Fibroblast of villous mesenchyme (primary cell): ENCODE measurements at regions not wholly inside any gene's neighbourhood (a gene's known extent, or its start where the extent isn't known, plus 50 kb on each side); places are given as distances from the start of the nearest gene placed in this dataset.
"Not testable (repeated sequence)": the region's sequence is repeated elsewhere in the genome, so short reads cannot be mapped to it uniquely, and the experiment has no call there.

Experiments
- DNase-seq: peaks from one replicate; pipeline ENCODE4 v3.0.0-alpha.2; 2010; ENCODE audit warnings: low read depth
- H3K4me3 ChIP-seq: 2 replicates; pipeline ENCODE4 v1.5.1; 2011; ENCODE audit warnings: low read depth, mild to moderate bottlenecking, low read length
- CTCF ChIP-seq: IDR thresholded peaks from 2 replicates; pipeline ENCODE4 v1.5.1; 2012; ENCODE audit warnings: low read depth, mild to moderate bottlenecking, low read length; ENCODE audit not compliant: insufficient read depth

GRCh38 chr1:29925058-29925457 is 688.7 kb downstream of the PTPRU start:
- H3K4me3 ChIP-seq: no peak overlapping the region
- DNase-seq: no peak
- no peak for TF ChIP-seq CTCF

- DNase-seq: no peak
- H3K4me3 ChIP-seq: no peak overlapping the region
- no peak for TF ChIP-seq CTCF
Measured at GRCh38 chr1:29924017-29924431, 687.7 kb downstream of the PTPRU start.

GRCh38 chr1:29921741-29922140 is 685.4 kb downstream of the PTPRU start:
- H3K4me3 ChIP-seq: no peak overlapping the region
- no peak for DNase-seq
- no peak for TF ChIP-seq CTCF

GRCh38 chr1:29920784-29921183 is 684.5 kb downstream of the PTPRU start:
- no peak for DNase-seq
- no peak overlapping the region for H3K4me3 ChIP-seq
- no peak for TF ChIP-seq CTCF

- no peak for DNase-seq
- no peak for TF ChIP-seq CTCF
Measured at GRCh38 chr1:29920316-29920715, 684.0 kb downstream of the PTPRU start.

GRCh38 chr1:29919041-29919440 is 682.7 kb downstream of the PTPRU start:
- H3K4me3 ChIP-seq, DNase-seq: not testable (repeated sequence)

More at GRCh38 chr1:29920316-29920715, 684.0 kb downstream of the PTPRU start:
- H3K4me3 ChIP-seq: no peak overlapping the region

GRCh38 chr1:29916656-29917369 is 680.5 kb downstream of the PTPRU start:
- no peak for TF ChIP-seq CTCF
- no peak overlapping the region for H3K4me3 ChIP-seq
- no peak for DNase-seq
